ENCODE measurements at regions not wholly inside any gene's neighbourhood (a gene's known extent, or its start where the extent isn't known, plus 50 kb on each side); places are given as distances from the start of the nearest gene placed in this dataset.

DNA sequence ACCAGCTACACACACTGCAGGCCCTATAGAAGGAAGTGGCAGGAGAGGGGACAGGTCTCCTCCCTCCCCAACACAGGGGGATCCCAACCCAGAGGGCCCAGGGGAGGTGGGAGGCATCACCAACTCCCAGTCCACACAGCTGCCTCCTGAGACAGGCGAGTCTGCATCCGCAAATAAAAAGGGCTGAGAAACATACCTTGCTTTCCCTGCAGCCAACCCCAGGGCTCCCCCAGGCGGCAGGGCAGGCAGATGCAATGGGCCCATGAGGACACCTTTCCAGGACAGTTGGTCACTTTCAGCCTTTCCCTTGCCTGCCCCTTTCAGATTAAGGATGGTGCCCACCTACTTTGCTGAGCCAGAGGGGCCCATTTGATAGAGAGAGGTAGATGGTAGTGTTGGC is 180.0 kb downstream of the BRD1 start:
- DNase-seq: no peak
- Histone ChIP-seq H3K4me3 (ENCODE audit: control extremely low read depth in 1 of 5, extremely low read depth in 1 of 5, insufficient read depth in 1 of 5, low read depth in 2 of 5, low read length in 4 of 5) (no peak overlapping the region), H3K27ac (ENCODE audit: low read length in 2 of 2) (no peak overlapping the region), H3K9me3 (ENCODE audit: control extremely low read depth in 1 of 3, control insufficient read depth in 2 of 3, insufficient read depth in 1 of 3, low read length in 2 of 3) (peaks cover 0 to 5% (median 0%) of the 10 kb centered on the region in 3 donors), H3K4me1 (ENCODE audit: control insufficient read depth in 2 of 2, insufficient read depth in 2 of 2, low read length in 2 of 2) (no peaks in the 10 kb centered on the region), H3K27me3 (replicated peaks in 1 of 4; ENCODE audit: control extremely low read depth in 1 of 4, control insufficient read depth in 3 of 4, insufficient read depth in 4 of 4, low read length in 3 of 4) (no peaks in the 10 kb centered on the region), H3K79me2 (ENCODE audit: control insufficient read depth, insufficient read depth, low read length) (peaks cover 99% of the 10 kb centered on the region), H3K36me3 (replicated peaks in 1 of 2; ENCODE audit: control extremely low read depth in 1 of 2, control insufficient read depth in 1 of 2, extremely low read depth in 1 of 2, insufficient read depth in 2 of 2, low read length in 1 of 2) (peaks cover 0 to 38% of the 10 kb centered on the region in 2 experiments), H4K20me1 (ENCODE audit: control insufficient read depth, insufficient read depth, low read length, poor library complexity, severe bottlenecking) (peaks cover 94% of the 10 kb centered on the region), H2AFZ (ENCODE audit: insufficient read depth, low read depth, low read length, poor library complexity, severe bottlenecking) (no peak overlapping the region), H3K9ac (ENCODE audit: low read length) (no peak overlapping the region), H3K4me2 (replicated peaks; ENCODE audit: low read depth, low read length, poor library complexity, severe bottlenecking) (no peak overlapping the region)
- Mint-ChIP-seq H3K4me1 (peaks cover 4% of the 10 kb centered on the region), H3K9me3 (ENCODE audit: insufficient read depth) (no peaks in the 10 kb centered on the region), H3K27ac (no peak overlapping the region), H3K4me3 (no peak overlapping the region), H3K27me3 (no peaks in the 10 kb centered on the region)
- no peak for TF ChIP-seq EZH2 (IDR thresholded peaks at IDR 0.05; ENCODE audit: borderline replicate concordance, insufficient read depth, low read depth, low read length, poor library complexity, severe bottlenecking)
- TF ChIP-seq, protein P1, sequence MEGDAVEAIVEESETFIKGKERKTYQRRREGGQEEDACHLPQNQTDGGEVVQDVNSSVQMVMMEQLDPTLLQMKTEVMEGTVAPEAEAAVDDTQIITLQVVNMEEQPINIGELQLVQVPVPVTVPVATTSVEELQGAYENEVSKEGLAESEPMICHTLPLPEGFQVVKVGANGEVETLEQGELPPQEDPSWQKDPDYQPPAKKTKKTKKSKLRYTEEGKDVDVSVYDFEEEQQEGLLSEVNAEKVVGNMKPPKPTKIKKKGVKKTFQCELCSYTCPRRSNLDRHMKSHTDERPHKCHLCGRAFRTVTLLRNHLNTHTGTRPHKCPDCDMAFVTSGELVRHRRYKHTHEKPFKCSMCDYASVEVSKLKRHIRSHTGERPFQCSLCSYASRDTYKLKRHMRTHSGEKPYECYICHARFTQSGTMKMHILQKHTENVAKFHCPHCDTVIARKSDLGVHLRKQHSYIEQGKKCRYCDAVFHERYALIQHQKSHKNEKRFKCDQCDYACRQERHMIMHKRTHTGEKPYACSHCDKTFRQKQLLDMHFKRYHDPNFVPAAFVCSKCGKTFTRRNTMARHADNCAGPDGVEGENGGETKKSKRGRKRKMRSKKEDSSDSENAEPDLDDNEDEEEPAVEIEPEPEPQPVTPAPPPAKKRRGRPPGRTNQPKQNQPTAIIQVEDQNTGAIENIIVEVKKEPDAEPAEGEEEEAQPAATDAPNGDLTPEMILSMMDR (IDR thresholded peaks at IDR 0.05): no peak
- ChIA-PET CTCF (no interaction called here), POLR2A (no interaction called here)
- ATAC-seq (ENCODE audit: low read depth): no peak
- intact Hi-C loops (cut with micrococcal nuclease): no loop called here
- WGBS (ENCODE audit: insufficient coverage): 100% methylated on average over 3 of the region's 3 CpGs

DNA sequence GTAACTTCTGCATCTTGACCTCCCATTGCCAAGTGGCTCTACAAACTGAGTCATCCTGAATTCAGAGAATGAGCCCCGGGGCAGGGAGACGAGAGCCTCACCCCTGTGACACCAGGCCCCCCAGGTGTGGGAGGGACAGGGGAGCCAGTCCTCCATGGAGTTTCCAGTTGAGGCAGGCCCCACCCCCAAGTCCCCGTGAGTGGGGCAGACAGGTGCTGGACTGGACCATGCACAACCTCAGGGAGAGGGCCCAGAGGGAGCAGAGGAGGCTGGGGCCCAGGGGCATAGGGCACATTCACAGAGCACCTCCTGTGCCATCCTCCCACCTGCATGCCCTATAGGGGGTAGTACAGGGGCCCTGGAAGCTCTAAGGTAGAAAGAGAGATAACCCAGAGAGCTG is 180.8 kb downstream of the BRD1 start:
- intact Hi-C loops (cut with micrococcal nuclease): no loop called here
- Histone ChIP-seq H3K9ac (ENCODE audit: low read length) (no peak overlapping the region), H3K4me2 (replicated peaks; ENCODE audit: low read depth, low read length, poor library complexity, severe bottlenecking) (no peak overlapping the region), H3K36me3 (replicated peaks in 1 of 2; ENCODE audit: control extremely low read depth in 1 of 2, control insufficient read depth in 1 of 2, extremely low read depth in 1 of 2, insufficient read depth in 2 of 2, low read length in 1 of 2) (peaks cover 0 to 38% of the 10 kb centered on the region in 2 experiments), H3K4me1 (ENCODE audit: control insufficient read depth in 2 of 2, insufficient read depth in 2 of 2, low read length in 2 of 2) (no peaks in the 10 kb centered on the region), H3K9me3 (ENCODE audit: control extremely low read depth in 1 of 3, control insufficient read depth in 2 of 3, insufficient read depth in 1 of 3, low read length in 2 of 3) (peaks cover 0 to 2% (median 0%) of the 10 kb centered on the region in 3 donors), H2AFZ (ENCODE audit: insufficient read depth, low read depth, low read length, poor library complexity, severe bottlenecking) (no peak overlapping the region), H3K27ac (ENCODE audit: low read length in 2 of 2) (no peak overlapping the region), H3K27me3 (replicated peaks in 1 of 4; ENCODE audit: control extremely low read depth in 1 of 4, control insufficient read depth in 3 of 4, insufficient read depth in 4 of 4, low read length in 3 of 4) (no peaks in the 10 kb centered on the region), H3K4me3 (ENCODE audit: control extremely low read depth in 1 of 5, extremely low read depth in 1 of 5, insufficient read depth in 1 of 5, low read depth in 2 of 5, low read length in 4 of 5) (no peak overlapping the region), H4K20me1 (ENCODE audit: control insufficient read depth, insufficient read depth, low read length, poor library complexity, severe bottlenecking) (peaks cover 95% of the 10 kb centered on the region), H3K79me2 (ENCODE audit: control insufficient read depth, insufficient read depth, low read length) (peaks cover 99% of the 10 kb centered on the region)
- CTCF ChIA-PET: no interaction called here
- DNase-seq (no peak), ATAC-seq (ENCODE audit: low read depth) (no peak)
- 71% methylated on average over 3 of the region's 3 CpGs for WGBS (ENCODE audit: insufficient coverage)
- Mint-ChIP-seq H3K9me3 (ENCODE audit: insufficient read depth) (no peaks in the 10 kb centered on the region), H3K27ac (no peak overlapping the region), H3K4me3 (no peak overlapping the region), H3K27me3 (no peaks in the 10 kb centered on the region), H3K4me1 (peaks cover 4% of the 10 kb centered on the region)
- TF ChIP-seq, protein P1 (IDR thresholded peaks at IDR 0.05): no peak
- no peak for TF ChIP-seq EZH2 (IDR thresholded peaks at IDR 0.05; ENCODE audit: borderline replicate concordance, insufficient read depth, low read depth, low read length, poor library complexity, severe bottlenecking)
- POLR2A ChIA-PET: no interaction called here
